ENCODE measurements at regions not wholly inside any gene's neighbourhood (a gene's known extent, or its start where the extent isn't known, plus 50 kb on each side); places are given as distances from the start of the nearest gene placed in this dataset.
"Not testable (repeated sequence)": the region's sequence is repeated elsewhere in the genome, so short reads cannot be mapped to it uniquely, and the experiment has no call there.

DNA sequence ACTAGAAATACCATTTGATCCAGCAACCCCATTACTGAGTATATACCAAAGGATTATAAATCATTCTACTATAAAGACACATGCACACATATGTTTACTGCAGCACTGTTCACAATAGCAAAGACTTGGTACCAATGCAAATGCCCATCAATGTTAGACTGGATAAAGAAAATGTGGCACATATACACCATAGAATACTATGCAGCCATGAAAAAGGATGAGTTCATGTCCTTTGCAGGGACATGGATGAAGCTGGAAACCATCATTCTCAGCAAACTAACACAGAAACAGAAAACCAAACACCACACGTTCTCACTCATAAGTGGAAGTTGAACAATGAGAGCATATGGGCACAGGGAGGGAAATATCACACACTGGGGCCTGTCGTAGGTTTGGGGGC, 106.0 kb downstream of the SPATA18 start:
- TF ChIP-seq, protein P1, sequence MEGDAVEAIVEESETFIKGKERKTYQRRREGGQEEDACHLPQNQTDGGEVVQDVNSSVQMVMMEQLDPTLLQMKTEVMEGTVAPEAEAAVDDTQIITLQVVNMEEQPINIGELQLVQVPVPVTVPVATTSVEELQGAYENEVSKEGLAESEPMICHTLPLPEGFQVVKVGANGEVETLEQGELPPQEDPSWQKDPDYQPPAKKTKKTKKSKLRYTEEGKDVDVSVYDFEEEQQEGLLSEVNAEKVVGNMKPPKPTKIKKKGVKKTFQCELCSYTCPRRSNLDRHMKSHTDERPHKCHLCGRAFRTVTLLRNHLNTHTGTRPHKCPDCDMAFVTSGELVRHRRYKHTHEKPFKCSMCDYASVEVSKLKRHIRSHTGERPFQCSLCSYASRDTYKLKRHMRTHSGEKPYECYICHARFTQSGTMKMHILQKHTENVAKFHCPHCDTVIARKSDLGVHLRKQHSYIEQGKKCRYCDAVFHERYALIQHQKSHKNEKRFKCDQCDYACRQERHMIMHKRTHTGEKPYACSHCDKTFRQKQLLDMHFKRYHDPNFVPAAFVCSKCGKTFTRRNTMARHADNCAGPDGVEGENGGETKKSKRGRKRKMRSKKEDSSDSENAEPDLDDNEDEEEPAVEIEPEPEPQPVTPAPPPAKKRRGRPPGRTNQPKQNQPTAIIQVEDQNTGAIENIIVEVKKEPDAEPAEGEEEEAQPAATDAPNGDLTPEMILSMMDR (conservative IDR thresholded peaks at IDR 0.05; ENCODE audit: low read depth, low read length): not testable (repeated sequence)
- TF ChIP-seq EZH2 (IDR thresholded peaks at IDR 0.05; ENCODE audit: low read length, unreplicated experiment): not testable (repeated sequence)
